Stimulated activated CD4-positive, alpha-beta T cell treated with anti-CD3 and anti-CD28 coated beads, Interleukin-1b, Interleukin-23, amount 100 ng/mL, for 4 hours (primary cell): ENCODE measurements at regions not wholly inside any gene's neighbourhood (a gene's known extent, or its start where the extent isn't known, plus 50 kb on each side); places are given as distances from the start of the nearest gene placed in this dataset.

Source experiments
- DNase-seq, 2 donors: peaks; one replicate each; pipeline ENCODE4 v3.0.0-alpha.2; 2020; ENCODE audit warnings: low read depth in 2 of 2

- DNase-seq, result peak in 1 of 2 donors; percentile 7
Measured at GRCh38 chr11:15770798-15771414, 585.4 kb downstream of the SOX6 start.

GRCh38 chr11:15772547-15772946 is 583.8 kb downstream of the SOX6 start:
- no peak for DNase-seq

GRCh38 chr11:15772981-15773380 is 583.4 kb downstream of the SOX6 start:
- DNase-seq, result no peak

GRCh38 chr11:15773476-15774387 is 582.6 kb downstream of the SOX6 start:
- no peak for DNase-seq

- DNase-seq, result no peak
Measured at GRCh38 chr11:15774388-15774939, 581.9 kb downstream of the SOX6 start.

- no peak for DNase-seq
Measured at GRCh38 chr11:15775015-15775541, 581.3 kb downstream of the SOX6 start.

- no peak for DNase-seq
Measured at GRCh38 chr11:15775797-15776196, 580.5 kb downstream of the SOX6 start.

GRCh38 chr11:15776366-15776765 is 580.0 kb downstream of the SOX6 start:
- DNase-seq, result no peak

- DNase-seq, result no peak
Measured at GRCh38 chr11:15779518-15779917, 576.8 kb downstream of the SOX6 start.

- no peak for DNase-seq
Measured at GRCh38 chr11:15780382-15780781, 576.0 kb downstream of the SOX6 start.

- no peak for DNase-seq
Measured at GRCh38 chr11:15780837-15781236, 575.5 kb downstream of the SOX6 start.

- no peak for DNase-seq
Measured at GRCh38 chr11:15783619-15784018, 572.7 kb downstream of the SOX6 start.

- DNase-seq, result no peak
Measured at GRCh38 chr11:15793043-15793996, 563.0 kb downstream of the SOX6 start.

- DNase-seq, result no peak
Measured at GRCh38 chr11:15794361-15795150, 561.8 kb downstream of the SOX6 start.

GRCh38 chr11:15795378-15795777 is 561.0 kb downstream of the SOX6 start:
- DNase-seq, result no peak

GRCh38 chr11:15800111-15800800 is 556.1 kb downstream of the SOX6 start:
- DNase-seq, result no peak

- DNase-seq, result no peak
Measured at GRCh38 chr11:15801126-15801525, 555.2 kb downstream of the SOX6 start.

GRCh38 chr11:15801616-15802015 is 554.7 kb downstream of the SOX6 start:
- no peak for DNase-seq

- DNase-seq, result no peak
Measured at GRCh38 chr11:15805726-15806125, 550.6 kb downstream of the SOX6 start.

- DNase-seq, result no peak
Measured at GRCh38 chr11:15806217-15806616, 550.1 kb downstream of the SOX6 start.
